Muscle layer of colon (tissue), 2 donors: ENCODE measurements at regions not wholly inside any gene's neighbourhood (a gene's known extent, or its start where the extent isn't known, plus 50 kb on each side); places are given as distances from the start of the nearest gene placed in this dataset.
A peak's percentile ranks its signal among the peaks of the same experiment; 100 is the strongest.
"Not testable (repeated sequence)": the region's sequence is repeated elsewhere in the genome, so short reads cannot be mapped to it uniquely, and the experiment has no call there.

ENCODE experiments used
- H3K27ac ChIP-seq: one replicate; pipeline ENCODE4 v1.7.0; 2013; ENCODE audit warnings: low read depth, mild to moderate bottlenecking, low read length, moderate library complexity
- H3K27me3 ChIP-seq, 2 donors: one replicate each; pipeline ENCODE4 v1.7.0; 2013; ENCODE audit warnings: low read length in 2 of 2, mild to moderate bottlenecking in 2 of 2; ENCODE audit not compliant: insufficient read depth in 2 of 2, control insufficient read depth in 1 of 2
- H3K36me3 ChIP-seq: one replicate; pipeline ENCODE4 v1.7.0; 2013; ENCODE audit warnings: mild to moderate bottlenecking, low read length; ENCODE audit not compliant: insufficient read depth
- H3K4me1 ChIP-seq: one replicate; pipeline ENCODE4 v1.7.0; 2013; ENCODE audit warnings: mild to moderate bottlenecking, low read length; ENCODE audit not compliant: insufficient read depth
- H3K4me3 ChIP-seq, 2 donors: one replicate each; pipeline ENCODE4 v1.7.0; 2013; ENCODE audit warnings: low read length in 2 of 2, low read depth in 1 of 2, mild to moderate bottlenecking in 1 of 2, moderate library complexity in 1 of 2
- H3K9ac ChIP-seq: one replicate; pipeline ENCODE4 v1.7.0; 2013; ENCODE audit warnings: low read length
- H3K9me3 ChIP-seq: one replicate; pipeline ENCODE4 v1.7.0; 2013; ENCODE audit warnings: mild to moderate bottlenecking, low read length
- donor health status: abdominal sarcoma.
- donor health status: Adenocarcinoma of cecum.

- Histone ChIP-seq H3K36me3 (no peaks in the 10 kb centered on the region), H3K27ac (no peak overlapping the region)
These were observed 81.3 kb upstream of the KCNMA1 start for GRCh38 chr10:77718957-77719356.

GRCh38 chr10:77718312-77718711 lies 80.7 kb upstream of the KCNMA1 start:
- H3K4me1 ChIP-seq, H3K27me3 ChIP-seq, H3K36me3 ChIP-seq, H3K9ac ChIP-seq, H3K27ac ChIP-seq, H3K4me3 ChIP-seq, H3K9me3 ChIP-seq: not testable (repeated sequence)

More at GRCh38 chr10:77718957-77719356, 81.3 kb upstream of the KCNMA1 start:
- Histone ChIP-seq H3K9me3 (no peaks in the 10 kb centered on the region), H3K27me3 (no peaks in the 10 kb centered on the region), H3K9ac (no peak overlapping the region), H3K4me1 (no peaks in the 10 kb centered on the region), H3K4me3 (no peak overlapping the region)

GRCh38 chr10:77717336-77717735 lies 79.7 kb upstream of the KCNMA1 start:
- no peak overlapping the region for H3K4me3 ChIP-seq
- H3K27me3 ChIP-seq: no peaks in the 10 kb centered on the region
- H3K9ac ChIP-seq: no peak overlapping the region
- no peak overlapping the region for H3K27ac ChIP-seq
- H3K4me1 ChIP-seq: no peaks in the 10 kb centered on the region
- H3K9me3 ChIP-seq: no peaks in the 10 kb centered on the region
- H3K36me3 ChIP-seq: no peaks in the 10 kb centered on the region

- H3K9me3 ChIP-seq: no peaks in the 10 kb centered on the region
- no peak overlapping the region for H3K9ac ChIP-seq
- no peaks in the 10 kb centered on the region for H3K36me3 ChIP-seq
- H3K4me1 ChIP-seq: no peaks in the 10 kb centered on the region
- H3K4me3 ChIP-seq: no peak overlapping the region
- H3K27me3 ChIP-seq: no peaks in the 10 kb centered on the region
- H3K27ac ChIP-seq: no peak overlapping the region
These were observed 79.1 kb upstream of the KCNMA1 start for GRCh38 chr10:77716458-77717317.

- H3K27me3 ChIP-seq: no peaks in the 10 kb centered on the region
- no peak overlapping the region for H3K4me3 ChIP-seq
- no peak overlapping the region for H3K27ac ChIP-seq
These were observed 77.9 kb upstream of the KCNMA1 start for GRCh38 chr10:77715536-77715935.

GRCh38 chr10:77715088-77715487 lies 77.5 kb upstream of the KCNMA1 start:
- Histone ChIP-seq H3K9me3 (no peaks in the 10 kb centered on the region), H3K4me3 (no peak overlapping the region), H3K4me1 (peaks cover 3% of the 10 kb centered on the region), H3K27ac (no peak overlapping the region), H3K9ac (no peak overlapping the region), H3K27me3 (no peaks in the 10 kb centered on the region), H3K36me3 (no peaks in the 10 kb centered on the region)

More at GRCh38 chr10:77715536-77715935, 77.9 kb upstream of the KCNMA1 start:
- no peaks in the 10 kb centered on the region for H3K36me3 ChIP-seq
- no peaks in the 10 kb centered on the region for H3K9me3 ChIP-seq
- peaks cover 3% of the 10 kb centered on the region for H3K4me1 ChIP-seq
- no peak overlapping the region for H3K9ac ChIP-seq

GRCh38 chr10:77713521-77714280 lies 76.1 kb upstream of the KCNMA1 start:
- Histone ChIP-seq H3K4me3 (no peak overlapping the region), H3K27me3 (no peaks in the 10 kb centered on the region)

GRCh38 chr10:77712207-77712606 lies 74.6 kb upstream of the KCNMA1 start:
- H3K9ac ChIP-seq: no peak overlapping the region
- H3K4me3 ChIP-seq: no peak overlapping the region
- H3K9me3 ChIP-seq: no peaks in the 10 kb centered on the region
- peaks cover 3% of the 10 kb centered on the region for H3K4me1 ChIP-seq
- H3K36me3 ChIP-seq: no peaks in the 10 kb centered on the region
- no peak overlapping the region for H3K27ac ChIP-seq
- H3K27me3 ChIP-seq: no peaks in the 10 kb centered on the region

More at GRCh38 chr10:77713521-77714280, 76.1 kb upstream of the KCNMA1 start:
- Histone ChIP-seq H3K4me1 (peaks cover 3% of the 10 kb centered on the region), H3K36me3 (no peaks in the 10 kb centered on the region), H3K27ac (no peak overlapping the region), H3K9me3 (no peaks in the 10 kb centered on the region), H3K9ac (no peak overlapping the region)

- H3K9ac ChIP-seq: no peak overlapping the region
- H3K27me3 ChIP-seq: no peaks in the 10 kb centered on the region
- peak overlapping the region in 1 of 2 donors; percentile 51 for H3K4me3 ChIP-seq
- no peak overlapping the region for H3K27ac ChIP-seq
- H3K36me3 ChIP-seq: no peaks in the 10 kb centered on the region
- peaks cover 3% of the 10 kb centered on the region for H3K4me1 ChIP-seq
- no peaks in the 10 kb centered on the region for H3K9me3 ChIP-seq
These were observed 74.1 kb upstream of the KCNMA1 start for GRCh38 chr10:77711683-77712049.

GRCh38 chr10:77710759-77711682 lies 73.4 kb upstream of the KCNMA1 start:
- H3K9me3 ChIP-seq: no peaks in the 10 kb centered on the region
- peak overlapping the region; percentile 51 to 53 for H3K4me3 ChIP-seq
- no peak overlapping the region for H3K9ac ChIP-seq
- no peaks in the 10 kb centered on the region for H3K27me3 ChIP-seq
- no peaks in the 10 kb centered on the region for H3K36me3 ChIP-seq
- H3K27ac ChIP-seq: no peak overlapping the region
- H3K4me1 ChIP-seq: peaks cover 3% of the 10 kb centered on the region

- H3K4me3 ChIP-seq: no peak overlapping the region
- H3K9ac ChIP-seq: no peak overlapping the region
- no peaks in the 10 kb centered on the region for H3K9me3 ChIP-seq
- peaks cover 3% of the 10 kb centered on the region for H3K4me1 ChIP-seq
- no peaks in the 10 kb centered on the region for H3K27me3 ChIP-seq
- H3K27ac ChIP-seq: no peak overlapping the region
- H3K36me3 ChIP-seq: no peaks in the 10 kb centered on the region
These were observed 72.5 kb upstream of the KCNMA1 start for GRCh38 chr10:77710081-77710551.
